ENCODE measurements at regions not wholly inside any gene's neighbourhood (a gene's known extent, or its start where the extent isn't known, plus 50 kb on each side); places are given as distances from the start of the nearest gene placed in this dataset.

DNA sequence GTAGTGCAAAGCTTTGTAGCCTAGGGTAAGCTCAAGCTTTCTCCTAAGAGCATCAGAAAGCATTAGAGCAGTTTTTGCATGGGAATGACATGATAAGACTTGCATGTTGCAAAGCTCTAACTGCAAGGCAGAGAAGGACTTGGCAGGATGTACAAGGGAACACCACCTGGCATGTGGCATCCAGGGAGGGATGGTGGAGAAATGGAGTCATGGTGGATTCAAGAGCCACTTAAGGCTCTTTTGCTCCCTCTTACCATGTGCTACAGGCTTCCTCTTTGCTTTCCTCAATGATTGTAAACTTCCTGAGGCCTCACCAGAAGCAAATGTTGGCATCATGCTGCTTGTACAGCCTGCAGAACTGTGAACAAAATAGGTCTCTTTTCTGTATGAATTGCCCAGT, 266.0 kb downstream of the GLI2 start:
- DNase-seq = no peak

DNA sequence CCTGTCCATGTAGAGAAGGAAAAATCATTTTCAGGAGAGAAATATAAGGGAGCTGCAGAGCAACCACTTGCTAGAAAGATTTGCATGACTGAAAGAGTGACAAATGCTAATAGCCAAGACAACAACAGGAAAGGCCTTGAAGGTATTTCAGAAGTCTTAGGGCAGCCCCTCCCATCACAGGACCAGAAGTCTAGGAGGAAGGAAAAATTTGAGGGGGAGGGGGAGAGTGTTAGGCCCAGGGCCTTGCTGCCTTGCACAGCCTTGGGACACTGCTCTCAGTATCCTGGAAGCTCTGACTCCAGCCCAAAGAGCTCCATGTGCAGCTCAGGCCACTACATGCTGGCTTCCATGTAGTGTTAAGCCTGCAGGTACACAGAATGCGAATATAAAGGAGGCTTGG, 266.9 kb downstream of the GLI2 start:
- no peak for DNase-seq

DNA sequence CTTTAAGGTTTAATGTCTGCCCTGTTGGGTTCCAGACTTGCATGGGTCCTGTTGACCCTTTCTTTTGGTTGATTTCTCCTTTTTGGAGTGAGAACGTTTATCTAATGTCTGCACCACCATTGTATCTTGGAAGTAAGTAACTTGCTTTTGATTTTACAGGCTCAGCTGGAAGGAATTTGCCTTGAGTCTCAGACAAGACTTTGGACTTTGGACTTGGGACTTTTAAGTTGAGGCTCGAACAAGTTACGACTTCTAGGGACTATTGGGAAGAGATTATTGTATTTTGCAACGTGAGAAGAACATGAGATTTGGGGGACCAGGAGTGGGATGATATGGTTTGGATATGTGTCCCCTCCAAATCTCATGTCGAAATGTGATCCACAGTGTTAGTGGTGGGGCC, 267.7 kb downstream of the GLI2 start:
- no peak for DNase-seq

DNA sequence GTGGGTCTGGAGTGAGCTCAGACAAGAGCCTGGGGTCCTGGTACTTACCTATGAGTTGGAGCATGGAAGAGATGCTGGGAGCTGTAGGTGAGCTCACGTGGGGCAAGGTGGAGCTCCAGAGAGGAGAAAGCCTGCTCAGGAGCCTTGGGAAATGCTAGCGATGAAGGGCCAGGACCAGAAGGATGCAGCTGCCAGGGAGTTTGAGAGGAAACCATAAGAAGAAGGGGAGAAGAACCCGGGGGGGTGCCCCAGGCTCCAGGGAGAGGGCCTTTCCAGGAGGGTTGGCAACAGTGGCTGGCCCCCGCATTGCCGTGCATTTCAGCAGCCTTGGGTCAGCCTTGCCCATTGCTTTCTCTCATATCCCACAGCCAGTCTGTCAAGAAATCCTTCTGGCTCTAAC, 268.7 kb downstream of the GLI2 start:
- DNase-seq = no peak

DNA sequence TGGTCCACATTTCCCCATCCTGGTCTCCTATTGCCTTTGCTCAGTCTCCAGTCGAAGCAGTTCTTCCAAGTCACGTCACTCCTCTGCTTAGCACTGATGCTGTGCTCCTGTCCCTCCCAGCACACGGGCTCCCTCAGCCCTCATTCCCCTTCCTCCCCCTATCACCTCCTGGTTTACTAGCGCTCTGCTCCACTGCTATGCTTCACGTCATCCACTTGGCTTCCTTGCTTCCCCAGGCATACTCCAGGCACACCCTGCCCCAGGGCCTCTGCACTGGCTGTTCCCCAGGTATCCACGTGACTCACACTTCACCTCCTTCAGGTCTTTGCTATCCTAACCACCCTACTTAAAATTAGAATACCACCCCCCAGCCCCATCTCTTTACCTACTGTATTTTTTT, 269.3 kb downstream of the GLI2 start:
- DNase-seq = no peak

DNA sequence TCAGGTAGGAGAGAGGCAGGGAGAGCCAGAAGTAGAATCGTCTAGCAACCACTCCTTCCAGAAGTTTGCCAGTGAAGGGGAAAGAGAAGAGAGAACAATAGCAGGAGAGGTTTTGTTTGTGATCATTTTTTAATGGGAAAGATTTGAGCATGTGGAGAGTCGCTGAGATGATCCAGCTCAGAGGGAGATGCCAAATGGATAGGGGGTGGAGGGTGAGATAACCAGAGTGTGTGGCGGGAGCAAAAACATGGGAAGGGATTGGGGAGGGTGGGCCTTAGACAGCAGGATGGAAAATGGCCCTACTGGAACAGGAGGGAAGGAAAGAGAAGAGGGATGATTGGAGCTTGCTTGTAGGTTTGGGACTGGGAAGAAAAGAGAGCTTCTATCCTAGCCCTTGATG, 269.8 kb downstream of the GLI2 start:
- DNase-seq = no peak

DNA sequence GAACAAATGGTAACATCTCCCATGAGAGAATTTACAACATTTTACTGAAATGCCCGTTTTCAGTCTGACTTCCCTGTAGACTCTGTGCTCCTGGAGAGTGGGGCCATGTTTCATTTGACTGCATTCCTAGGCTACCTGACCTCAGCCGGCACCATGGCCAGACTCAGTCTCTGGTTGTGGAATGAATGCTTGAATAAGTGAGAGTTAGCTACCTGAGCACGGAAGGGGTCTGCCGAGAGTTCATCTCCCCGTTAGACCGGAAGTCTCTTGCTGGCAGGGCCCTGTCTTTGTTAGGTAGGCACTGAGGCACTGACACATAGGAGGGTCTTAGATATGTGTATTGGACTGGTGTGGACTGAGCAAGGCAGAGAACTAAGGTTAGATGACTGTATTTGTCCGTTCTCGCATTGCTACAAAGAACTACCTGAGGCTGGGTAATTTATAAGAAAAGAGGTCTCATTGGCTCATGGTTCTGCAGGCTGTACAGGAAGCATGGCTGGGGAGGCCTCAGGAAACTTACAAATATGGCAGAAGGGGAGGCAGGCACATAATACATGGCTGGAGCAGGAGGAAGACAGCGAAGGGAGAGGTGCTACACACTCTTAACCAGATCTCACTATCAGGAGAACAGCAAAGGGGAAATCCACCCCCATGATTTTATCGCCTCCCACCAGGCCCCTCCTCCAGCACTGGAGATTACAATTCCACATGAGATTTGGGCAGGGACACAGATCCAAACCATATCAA, 271.2 kb downstream of the GLI2 start:
- no peak for DNase-seq

DNA sequence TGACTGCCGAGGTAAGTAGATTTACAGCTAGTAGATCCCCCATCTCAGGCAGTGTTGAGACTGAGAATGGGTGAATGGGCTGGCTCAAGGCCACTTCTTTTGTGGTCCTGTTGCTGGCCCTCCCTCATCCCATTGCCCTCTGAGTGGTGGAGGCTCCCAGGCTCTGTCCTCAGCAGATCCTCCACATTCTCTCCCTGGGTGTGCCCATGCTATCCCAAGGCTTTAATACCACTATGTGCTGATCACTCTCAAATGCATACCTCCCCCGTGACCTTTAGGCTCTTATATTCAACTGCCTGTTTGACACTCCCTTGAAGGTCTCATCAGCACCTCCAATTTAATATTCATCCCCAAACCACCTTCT, 271.8 kb downstream of the GLI2 start:
- DNase-seq = no peak

DNA sequence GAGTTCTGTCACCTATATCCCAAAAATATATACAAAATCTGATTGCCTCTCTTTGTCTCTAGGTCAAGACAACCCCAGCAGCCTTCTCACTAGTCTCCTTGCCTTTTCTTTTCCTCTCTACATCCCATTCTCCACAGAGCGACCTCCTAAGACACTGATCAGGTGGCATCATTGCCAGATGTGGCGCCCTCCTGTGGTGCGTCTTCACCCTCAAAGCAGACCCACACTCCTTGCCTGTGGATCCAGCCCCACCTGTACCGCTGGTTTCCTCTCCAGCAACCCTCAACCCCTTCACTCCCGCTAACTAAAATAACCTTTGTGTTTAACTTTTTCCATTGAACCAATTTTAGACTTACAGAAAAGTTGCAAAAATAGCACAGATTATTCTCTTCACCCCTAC, 273.3 kb downstream of the GLI2 start:
- DNase-seq = no peak

DNA sequence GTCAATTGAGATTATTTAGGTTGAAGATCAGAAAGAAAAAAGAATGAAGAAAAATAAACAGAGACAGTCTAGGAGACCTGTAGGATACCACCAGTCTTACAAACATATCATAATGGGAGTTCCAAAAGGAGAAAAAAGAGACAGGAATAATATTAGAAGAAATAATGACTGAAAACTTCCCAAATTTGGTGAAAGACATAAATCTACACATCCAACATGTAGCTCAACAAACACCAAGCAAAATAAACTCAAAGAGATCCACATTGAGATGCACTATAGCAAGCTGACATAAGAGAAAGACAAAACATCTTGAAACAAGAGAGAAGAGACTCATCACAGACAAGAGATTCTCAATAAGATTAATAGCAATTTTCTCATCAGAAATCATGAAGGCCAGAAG, 274.0 kb downstream of the TFCP2L1 start:
- DNase-seq = no peak

DNA sequence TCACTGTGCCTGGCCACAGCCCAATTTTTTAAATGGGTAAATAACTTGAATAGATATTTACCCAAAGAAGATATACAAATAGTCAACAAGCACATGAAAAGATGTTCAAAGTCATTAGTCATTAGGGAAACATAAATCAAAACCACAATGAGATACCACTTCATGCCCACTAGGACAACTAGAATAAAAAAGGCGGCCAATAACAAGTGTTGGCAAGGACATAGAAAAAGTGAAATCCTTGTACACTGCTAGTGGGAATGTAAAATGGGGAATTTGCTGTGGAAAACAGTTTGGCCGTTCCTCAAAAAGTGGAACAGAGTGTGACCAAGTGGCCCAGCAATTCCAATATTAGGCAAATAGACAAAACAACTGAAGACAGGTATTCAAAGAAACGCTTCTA, 270.1 kb downstream of the TFCP2L1 start:
- DNase-seq = no peak

DNA sequence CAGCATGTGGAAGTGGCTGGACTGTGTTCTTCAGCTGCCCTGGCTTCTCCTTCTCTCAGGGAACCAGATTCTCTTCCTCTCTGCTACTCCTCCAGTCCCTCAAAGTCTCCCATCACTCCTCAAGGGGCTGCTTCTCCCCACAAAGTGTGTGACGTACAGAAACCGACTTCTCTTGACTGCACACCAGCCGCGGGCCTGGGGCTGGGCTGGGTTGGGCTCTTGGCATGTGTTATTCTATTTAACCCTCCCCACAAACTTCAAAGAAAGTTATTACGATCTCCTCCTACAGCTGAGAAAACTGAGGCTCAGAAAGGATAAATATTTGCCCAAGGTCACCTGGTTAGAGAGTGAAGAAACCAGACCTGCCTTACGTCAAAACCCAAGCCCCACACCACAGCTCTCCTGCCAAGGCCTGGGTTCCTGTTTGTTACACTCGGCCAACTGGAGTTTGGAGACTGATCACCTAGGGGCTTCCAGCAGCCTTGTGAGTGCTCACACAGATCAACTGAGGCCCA, 269.0 kb downstream of the TFCP2L1 start:
- no peak for DNase-seq

DNA sequence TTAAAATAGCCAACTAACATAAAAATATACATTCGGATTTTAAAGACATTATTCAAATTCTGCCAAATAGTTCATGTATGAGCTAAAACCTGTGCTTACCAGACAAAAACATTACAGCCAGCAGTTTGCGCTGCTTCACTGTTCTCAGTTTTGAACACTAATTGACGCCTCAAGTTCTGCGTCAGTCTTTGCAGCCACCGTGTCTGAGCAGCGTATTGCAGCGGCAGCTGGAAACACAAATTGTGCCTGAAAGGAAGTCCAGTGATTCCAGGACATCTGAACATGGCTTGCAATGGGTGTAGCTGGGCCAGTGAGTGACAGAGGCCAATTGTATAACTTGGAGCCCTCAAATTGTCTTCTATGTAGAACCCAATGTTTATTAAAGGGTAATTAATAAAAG, 267.6 kb downstream of the TFCP2L1 start:
- DNase-seq = no peak

DNA sequence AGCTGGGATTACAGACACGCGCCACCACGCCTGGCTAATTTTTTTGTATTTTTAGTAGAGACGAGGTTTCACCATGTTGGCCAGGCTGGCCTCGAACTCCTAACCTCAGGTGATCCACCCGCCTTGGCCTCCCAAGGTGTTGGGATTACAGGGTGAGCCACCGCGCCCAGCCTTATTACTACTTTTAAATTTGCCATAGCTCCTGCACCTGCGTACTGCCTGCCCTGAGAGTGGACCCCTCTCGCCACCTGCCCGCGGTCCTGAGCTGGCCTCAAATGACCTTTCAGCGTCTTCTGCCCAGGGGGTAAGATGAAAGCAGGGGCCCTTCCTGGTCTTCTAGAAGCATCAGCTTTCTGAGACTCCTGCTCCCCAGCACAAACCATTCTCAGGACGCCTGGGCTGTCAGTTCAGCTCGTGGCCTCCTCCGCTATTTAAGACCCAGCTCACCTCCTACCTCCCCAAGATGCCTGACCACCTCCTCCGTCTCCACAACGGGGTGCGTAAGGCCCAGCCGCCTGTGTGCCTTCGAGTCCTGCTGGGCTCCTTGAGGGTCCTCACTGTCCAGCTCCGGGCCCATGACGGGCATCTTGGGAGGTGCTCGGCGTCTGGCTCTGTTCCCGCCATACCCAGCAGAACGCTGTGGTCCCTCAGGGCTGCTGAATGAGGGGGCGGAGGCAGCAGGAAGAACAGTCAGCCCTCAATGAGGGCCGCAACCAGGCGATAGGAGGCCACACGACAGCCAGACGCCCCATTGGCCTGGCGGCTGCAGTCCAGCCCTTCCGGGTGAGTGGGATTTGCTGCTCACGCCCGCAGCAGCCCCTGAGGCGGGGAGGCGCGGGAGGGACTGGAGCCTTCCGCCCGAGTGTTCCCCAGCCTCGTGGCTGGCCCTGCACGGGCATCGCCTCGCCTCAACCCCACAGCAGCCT, 266.6 kb downstream of the TFCP2L1 start:
- no peak for DNase-seq

DNA sequence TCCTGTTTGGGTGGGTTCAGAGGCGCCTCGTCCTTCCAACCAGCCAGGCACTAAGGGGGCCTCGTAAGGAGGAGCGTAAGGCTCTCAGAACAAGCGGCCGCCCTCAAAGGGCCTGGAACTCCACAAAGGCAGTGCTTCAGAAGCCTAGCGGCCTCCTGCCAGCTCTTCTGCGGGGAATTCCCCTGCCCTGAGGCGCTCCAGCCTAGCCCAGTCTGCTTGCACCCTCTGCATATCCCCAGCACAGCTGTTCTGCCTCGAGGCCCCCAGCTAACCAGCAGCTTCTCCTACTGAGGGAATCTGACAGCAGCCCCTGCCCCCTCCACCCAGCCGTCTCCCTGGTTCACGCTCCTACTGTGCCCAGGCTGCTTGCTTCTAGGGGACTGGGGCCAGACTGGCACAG, 265.9 kb downstream of the TFCP2L1 start:
- DNase-seq = no peak

DNA sequence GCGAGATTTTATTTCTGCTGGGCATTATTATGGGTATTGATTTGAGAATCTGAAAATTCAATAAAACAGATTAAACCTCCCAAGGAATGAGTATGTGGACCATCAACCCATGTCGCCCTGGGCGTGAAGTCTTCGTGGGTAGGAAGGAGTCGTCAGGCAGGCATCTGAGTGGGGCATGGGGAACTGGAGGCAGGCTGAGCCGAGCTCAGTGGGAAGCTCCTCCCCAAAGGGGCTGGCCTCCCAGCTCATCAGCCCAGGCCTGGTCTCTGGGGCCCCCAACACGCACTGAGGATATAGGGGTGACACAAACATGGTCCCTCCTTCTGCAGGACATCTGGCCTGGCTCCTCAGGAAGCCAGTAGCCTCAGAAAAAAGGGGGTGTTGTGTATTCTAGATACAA, 265.2 kb downstream of the TFCP2L1 start:
- DNase-seq = no peak

DNA sequence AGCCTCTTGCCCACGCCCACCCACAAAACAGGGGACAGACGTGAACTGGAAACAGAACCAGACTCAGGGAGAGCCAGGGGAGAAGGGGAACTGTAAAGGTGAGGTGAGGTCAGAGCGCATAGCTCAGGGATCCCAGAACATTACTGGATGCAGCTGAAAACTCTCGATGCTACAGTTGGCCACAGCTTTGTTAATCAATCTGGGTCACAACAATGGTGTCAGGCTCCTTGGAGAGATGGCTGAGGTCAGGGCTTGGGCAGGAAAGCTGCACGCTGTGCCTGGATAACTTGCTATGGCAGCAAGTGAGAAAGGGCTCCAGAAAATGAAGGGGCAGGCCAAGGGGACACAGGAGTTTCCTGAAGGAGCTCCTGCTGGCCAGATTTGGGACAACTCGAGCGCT, 263.3 kb downstream of the TFCP2L1 start:
- DNase-seq = no peak

DNA sequence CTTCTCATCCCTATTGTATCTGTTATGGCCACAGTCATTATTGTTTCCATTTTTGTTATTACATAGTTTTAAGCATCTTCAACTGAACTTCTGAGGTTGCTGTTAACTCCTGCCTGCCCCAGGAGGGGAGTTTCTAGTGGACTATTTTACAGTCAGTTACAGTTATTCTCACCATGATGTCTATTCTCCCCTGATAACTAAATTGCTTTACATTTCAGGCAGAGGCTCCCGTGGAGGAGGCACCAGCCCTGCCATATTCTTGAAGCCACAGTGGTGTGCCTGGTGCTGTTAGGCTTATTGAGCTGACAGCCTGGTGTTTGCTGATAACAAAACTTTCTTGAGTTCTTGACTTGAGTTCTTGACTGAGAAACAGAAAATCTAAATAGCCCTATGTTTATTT, 256.4 kb downstream of the TFCP2L1 start:
- DNase-seq = no peak

DNA sequence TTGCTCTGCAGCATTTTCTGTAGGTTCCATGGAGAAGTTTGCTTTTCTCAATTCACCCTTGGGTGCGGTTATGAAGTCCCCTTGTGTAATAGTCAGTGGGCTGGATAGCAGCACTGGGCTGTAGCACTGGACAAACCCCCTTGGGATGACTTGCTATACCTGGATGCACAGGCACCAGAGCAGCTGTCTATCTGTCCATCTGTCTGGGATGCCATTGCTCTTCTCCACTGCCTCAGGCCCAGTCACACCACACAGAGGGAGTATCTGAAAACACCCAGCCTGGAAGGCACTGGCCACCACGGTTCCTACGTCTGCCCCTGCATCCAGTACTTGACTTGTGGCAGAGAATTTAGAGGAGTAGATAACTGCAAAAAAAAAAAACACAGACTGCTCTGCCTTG, 254.5 kb downstream of the TFCP2L1 start:
- no peak for DNase-seq

DNA sequence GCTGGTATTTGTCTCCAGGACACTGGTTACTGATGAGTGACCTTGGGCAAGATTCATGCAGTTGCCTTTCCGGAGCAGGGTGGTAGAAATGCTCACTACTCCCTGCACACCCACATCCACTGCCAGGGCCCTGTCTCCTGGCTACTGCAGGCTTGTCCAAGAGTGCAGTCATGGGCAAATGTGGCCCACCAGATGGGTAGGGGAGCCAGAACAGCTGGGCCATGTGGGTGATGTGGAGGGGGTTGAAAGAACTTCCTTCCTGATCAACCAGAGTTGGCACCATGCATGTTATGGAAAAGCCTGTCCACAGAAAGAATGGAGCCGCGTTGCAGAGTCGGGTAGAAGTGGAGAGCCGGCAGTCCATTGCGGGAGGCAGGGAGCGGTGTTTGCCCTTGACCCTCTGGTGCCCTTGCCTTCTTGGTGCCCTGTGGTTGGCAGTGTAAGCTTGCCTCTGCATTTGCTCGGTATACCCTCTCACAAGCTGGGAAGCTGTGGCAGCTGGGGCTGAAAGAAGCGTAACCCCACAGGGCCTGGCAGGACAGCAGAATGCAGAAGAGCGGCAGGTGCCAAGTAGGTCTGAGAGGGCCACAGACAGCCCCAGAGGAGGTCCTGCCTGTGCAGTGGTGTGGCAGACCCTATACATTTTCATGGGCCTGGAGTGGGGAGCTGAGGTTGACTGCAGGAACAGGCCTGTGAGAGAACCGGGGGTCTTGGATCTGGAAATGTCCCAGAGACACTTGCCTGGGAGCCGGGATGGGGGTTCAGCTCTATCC, 253.2 kb downstream of the TFCP2L1 start:
- DNase-seq = no peak

DNA sequence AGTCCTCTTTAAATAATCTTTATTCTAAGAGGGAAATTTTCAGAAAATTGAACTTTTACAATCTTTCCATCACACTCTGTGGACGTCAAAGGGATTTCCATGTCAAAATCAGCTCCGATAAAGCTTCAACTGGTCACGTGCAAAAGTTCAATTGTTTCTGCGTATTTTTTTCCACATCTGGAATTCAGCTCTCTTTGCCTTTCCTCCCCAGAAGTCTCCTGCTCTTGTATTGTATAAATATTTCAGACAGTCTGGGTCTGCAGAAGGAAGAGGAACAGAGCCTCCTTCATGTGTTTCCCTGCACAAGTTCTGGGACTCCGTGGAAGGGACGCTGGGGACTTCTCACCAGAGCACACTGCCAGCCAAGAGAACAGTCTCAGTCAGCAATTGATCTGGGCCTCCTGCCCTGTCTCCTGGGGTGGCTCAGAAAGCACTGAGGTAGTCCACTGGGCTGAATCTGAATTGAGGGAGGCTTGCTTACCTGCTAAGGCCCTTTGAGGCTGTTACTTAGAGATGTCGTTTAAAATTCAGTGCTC, 251.5 kb downstream of the TFCP2L1 start:
- no peak for DNase-seq

DNA sequence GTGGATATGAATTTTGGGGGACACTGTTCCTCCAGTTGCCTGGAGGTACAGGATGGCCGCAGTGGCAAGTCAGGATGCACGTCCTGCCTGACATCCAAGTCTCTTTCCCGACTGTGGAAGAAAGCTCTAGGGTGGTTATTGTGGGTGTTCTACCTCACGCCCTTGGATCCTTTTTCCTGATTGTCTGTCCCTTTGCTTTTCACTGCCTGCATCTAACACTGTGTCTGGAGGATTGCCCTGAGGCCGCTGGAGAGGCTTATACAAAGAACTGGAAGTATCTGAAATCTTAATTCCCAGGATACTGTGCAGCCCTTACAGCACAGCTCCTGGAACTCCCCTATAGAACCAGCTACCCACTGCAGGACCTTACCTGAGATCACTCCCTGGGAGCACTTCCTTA, 250.5 kb downstream of the TFCP2L1 start:
- DNase-seq = no peak

DNA sequence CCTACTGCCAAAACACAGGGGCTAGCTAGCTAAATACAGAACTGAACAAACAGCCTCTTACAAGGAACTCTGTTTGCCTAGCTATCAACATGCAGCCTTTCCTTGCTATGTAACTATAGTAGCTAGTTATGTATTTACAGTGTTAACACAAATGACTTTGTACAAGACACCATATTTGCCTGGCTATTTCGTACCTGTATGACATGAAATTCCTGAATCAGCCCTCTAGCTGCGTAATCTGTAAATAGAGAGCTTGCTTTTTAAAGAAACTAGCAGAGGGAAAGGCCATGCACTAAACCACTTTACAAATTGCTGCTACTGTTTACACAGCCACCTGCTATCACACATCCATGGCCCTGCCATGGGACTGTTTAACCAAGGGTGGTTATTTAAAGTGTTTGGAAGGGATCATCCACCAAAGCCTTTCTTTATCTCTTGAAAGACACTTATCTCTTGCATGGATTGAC, 248.7 kb downstream of the TFCP2L1 start:
- DNase-seq = no peak

Data from CD4-positive, alpha-beta T cell treated with Interferon alpha-2 for 1 hour (primary cell).